ENCODE measurements at regions not wholly inside any gene's neighbourhood (a gene's known extent, or its start where the extent isn't known, plus 50 kb on each side); places are given as distances from the start of the nearest gene placed in this dataset.
"Not testable (repeated sequence)": the region's sequence is repeated elsewhere in the genome, so short reads cannot be mapped to it uniquely, and the experiment has no call there.

GRCh38 chr3:124138148-124138547, 146.2 kb upstream of the ROPN1 start:
- no peak for DNase-seq (ENCODE audit: low read depth)

- peak; percentile 6 for DNase-seq (ENCODE audit: low read depth)
Observed at GRCh38 chr3:124140746-124141145, 148.8 kb upstream of the ROPN1 start.

GRCh38 chr3:124142389-124142970, 150.6 kb upstream of the ROPN1 start:
- DNase-seq (ENCODE audit: low read depth), result no peak

GRCh38 chr3:124143047-124143446, 151.1 kb upstream of the ROPN1 start:
- DNase-seq (ENCODE audit: low read depth), result no peak

- no peak for DNase-seq (ENCODE audit: low read depth)
Observed at GRCh38 chr3:124144035-124144814, 152.3 kb upstream of the ROPN1 start.

GRCh38 chr3:124147429-124147828, 155.5 kb upstream of the ROPN1 start:
- DNase-seq (ENCODE audit: low read depth), result no peak

- DNase-seq (ENCODE audit: low read depth), result peak; percentile 5
Observed at GRCh38 chr3:124147946-124148345, 156.0 kb upstream of the ROPN1 start.

GRCh38 chr3:124149081-124149480, 157.2 kb upstream of the ROPN1 start:
- no peak for DNase-seq (ENCODE audit: low read depth)

- no peak for DNase-seq (ENCODE audit: low read depth)
Observed at GRCh38 chr3:124149771-124150170, 157.8 kb upstream of the ROPN1 start.

GRCh38 chr3:124152891-124153290, 161.0 kb upstream of the ROPN1 start:
- not testable (repeated sequence) for DNase-seq (ENCODE audit: low read depth)

GRCh38 chr3:124156866-124157712, 165.2 kb upstream of the ROPN1 start:
- no peak for DNase-seq (ENCODE audit: low read depth)

- DNase-seq (ENCODE audit: low read depth), result no peak
Observed at GRCh38 chr3:124157748-124158147, 165.8 kb upstream of the ROPN1 start.

GRCh38 chr3:124158168-124158881, 166.4 kb upstream of the ROPN1 start:
- DNase-seq (ENCODE audit: low read depth), result no peak

- DNase-seq (ENCODE audit: low read depth), result no peak
Observed at GRCh38 chr3:124161448-124161847, 169.5 kb upstream of the ROPN1 start.

GRCh38 chr3:124163689-124164088, 171.8 kb upstream of the ROPN1 start:
- no peak for DNase-seq (ENCODE audit: low read depth)

- DNase-seq (ENCODE audit: low read depth), result no peak
Observed at GRCh38 chr3:124168271-124168670, 176.3 kb upstream of the ROPN1 start.

- no peak for DNase-seq (ENCODE audit: low read depth)
Observed at GRCh38 chr3:124172283-124172682, 180.4 kb upstream of the ROPN1 start.

GRCh38 chr3:124172816-124173215, 180.9 kb upstream of the ROPN1 start:
- DNase-seq (ENCODE audit: low read depth), result no peak

GRCh38 chr3:124174476-124174875, 182.6 kb upstream of the ROPN1 start:
- DNase-seq (ENCODE audit: low read depth), result no peak

- DNase-seq (ENCODE audit: low read depth), result no peak
Observed at GRCh38 chr3:124174910-124175874, 183.3 kb upstream of the ROPN1 start.

GRCh38 chr3:124177071-124177470, 185.1 kb upstream of the ROPN1 start:
- no peak for DNase-seq (ENCODE audit: low read depth)
